Chondrocyte (in vitro differentiated cells): ENCODE measurements at regions not wholly inside any gene's neighbourhood (a gene's known extent, or its start where the extent isn't known, plus 50 kb on each side); places are given as distances from the start of the nearest gene placed in this dataset.
"Not testable (repeated sequence)": the region's sequence is repeated elsewhere in the genome, so short reads cannot be mapped to it uniquely, and the experiment has no call there.

Experiments used
- DNase-seq: peaks from one replicate; pipeline ENCODE4 v3.0.0; 2021; ENCODE audit warnings: mixed read lengths, low spot score
- H3K27ac Mint-ChIP-seq: one replicate; pipeline ENCODE4 v1.8.0; 2021; ENCODE audit warnings: mild to moderate bottlenecking, moderate library complexity, mixed read lengths; ENCODE audit not compliant: unreplicated experiment
- H3K27me3 Mint-ChIP-seq: 2 replicates; pipeline ENCODE4 v1.8.0; 2021; ENCODE audit warnings: low read depth, mixed read lengths
- H3K36me3 Mint-ChIP-seq: 2 replicates; pipeline ENCODE4 v1.8.0; 2021; ENCODE audit warnings: low read depth, mixed read lengths
- H3K4me1 Mint-ChIP-seq: 2 replicates; pipeline ENCODE4 v1.8.0; 2021; ENCODE audit warnings: low read depth, mild to moderate bottlenecking, mixed read lengths
- H3K4me3 Mint-ChIP-seq: one replicate; pipeline ENCODE4 v1.8.0; 2021; ENCODE audit warnings: mild to moderate bottlenecking, moderate library complexity, mixed read lengths; ENCODE audit not compliant: unreplicated experiment
- H3K9me3 Mint-ChIP-seq: 2 replicates; pipeline ENCODE4 v1.8.0; 2021; ENCODE audit warnings: low read depth, mixed read lengths
- TF ChIP-seq, protein P1 (sequence below): fragments of 200-600 bp; sonication (generic); IDR thresholded peaks from 2 replicates; pipeline ENCODE4 v1.5.0; 2021; ENCODE audit warnings: antibody characterized with exemption, mild to moderate bottlenecking, moderate library complexity

DNA sequence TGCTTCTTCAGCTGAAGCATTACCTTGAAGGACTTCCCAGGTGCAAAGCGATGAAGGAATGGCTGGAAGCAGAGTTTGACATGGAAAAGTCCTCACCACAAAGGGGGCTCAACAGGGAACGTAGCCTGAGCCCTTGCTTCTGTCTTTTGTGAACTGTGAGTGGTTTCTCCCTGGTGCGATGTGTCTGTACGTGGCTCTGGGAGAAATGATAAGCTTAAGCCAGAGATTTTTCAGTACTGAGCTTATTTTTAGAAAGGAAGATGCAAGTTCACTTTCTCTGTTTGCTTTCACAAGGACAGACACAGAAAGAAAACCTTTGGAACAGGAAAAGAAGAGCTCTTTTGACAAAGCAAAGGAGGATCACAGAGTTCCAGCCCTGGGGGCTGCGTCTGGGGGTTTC lies 79.4 kb downstream of the DACT2 start:
- H3K27ac Mint-ChIP-seq: no peak overlapping the region
- H3K9me3 Mint-ChIP-seq: no peaks in the 10 kb centered on the region
- H3K27me3 Mint-ChIP-seq: peaks cover 7% of the 10 kb centered on the region

DNA sequence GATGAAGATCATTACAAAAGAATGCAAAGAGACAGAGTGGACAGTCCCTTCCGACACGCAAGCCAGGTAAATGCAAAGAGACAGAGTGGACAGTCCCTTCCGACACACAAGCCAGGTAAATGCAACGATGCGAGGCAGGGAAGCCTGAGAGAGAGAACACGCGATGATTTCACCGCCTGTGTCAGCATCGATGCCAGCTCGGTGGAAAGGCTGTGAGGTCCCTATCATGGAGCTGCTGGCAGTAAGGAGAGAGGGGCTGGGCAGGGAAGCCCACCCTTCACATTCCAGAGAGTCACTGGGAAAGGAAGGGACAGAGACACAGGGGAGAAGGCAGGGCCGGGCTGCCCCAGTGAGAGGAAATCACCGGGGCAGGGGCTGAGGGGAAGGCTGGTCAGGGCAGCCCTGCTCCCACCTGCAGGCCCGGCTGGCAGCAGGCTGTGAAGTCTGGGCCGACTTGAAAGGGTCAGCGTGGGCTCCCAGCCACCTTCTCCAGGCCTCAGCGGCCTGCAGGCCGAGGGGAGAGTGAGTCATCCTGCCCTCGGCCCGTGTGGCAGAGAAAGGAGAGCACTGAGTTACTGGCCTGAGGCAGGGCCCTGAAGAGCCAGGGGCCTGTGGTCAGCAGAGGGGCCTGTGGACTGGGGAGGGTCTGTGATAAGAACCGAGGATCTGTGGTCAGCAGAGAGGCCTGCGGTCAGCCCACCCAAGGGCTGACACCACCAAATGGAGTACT lies 80.4 kb downstream of the DACT2 start:
- H3K27ac Mint-ChIP-seq: peak overlapping the region; percentile 20
- DNase-seq: no peak

More for the DNA sequence above, 79.4 kb downstream of the DACT2 start:
- Mint-ChIP-seq H3K4me1 (peaks cover 27% of the 10 kb centered on the region), H3K4me3 (no peak overlapping the region), H3K36me3 (no peaks in the 10 kb centered on the region)
- no peak for DNase-seq
- TF ChIP-seq, protein P1, sequence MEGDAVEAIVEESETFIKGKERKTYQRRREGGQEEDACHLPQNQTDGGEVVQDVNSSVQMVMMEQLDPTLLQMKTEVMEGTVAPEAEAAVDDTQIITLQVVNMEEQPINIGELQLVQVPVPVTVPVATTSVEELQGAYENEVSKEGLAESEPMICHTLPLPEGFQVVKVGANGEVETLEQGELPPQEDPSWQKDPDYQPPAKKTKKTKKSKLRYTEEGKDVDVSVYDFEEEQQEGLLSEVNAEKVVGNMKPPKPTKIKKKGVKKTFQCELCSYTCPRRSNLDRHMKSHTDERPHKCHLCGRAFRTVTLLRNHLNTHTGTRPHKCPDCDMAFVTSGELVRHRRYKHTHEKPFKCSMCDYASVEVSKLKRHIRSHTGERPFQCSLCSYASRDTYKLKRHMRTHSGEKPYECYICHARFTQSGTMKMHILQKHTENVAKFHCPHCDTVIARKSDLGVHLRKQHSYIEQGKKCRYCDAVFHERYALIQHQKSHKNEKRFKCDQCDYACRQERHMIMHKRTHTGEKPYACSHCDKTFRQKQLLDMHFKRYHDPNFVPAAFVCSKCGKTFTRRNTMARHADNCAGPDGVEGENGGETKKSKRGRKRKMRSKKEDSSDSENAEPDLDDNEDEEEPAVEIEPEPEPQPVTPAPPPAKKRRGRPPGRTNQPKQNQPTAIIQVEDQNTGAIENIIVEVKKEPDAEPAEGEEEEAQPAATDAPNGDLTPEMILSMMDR: no peak

DNA sequence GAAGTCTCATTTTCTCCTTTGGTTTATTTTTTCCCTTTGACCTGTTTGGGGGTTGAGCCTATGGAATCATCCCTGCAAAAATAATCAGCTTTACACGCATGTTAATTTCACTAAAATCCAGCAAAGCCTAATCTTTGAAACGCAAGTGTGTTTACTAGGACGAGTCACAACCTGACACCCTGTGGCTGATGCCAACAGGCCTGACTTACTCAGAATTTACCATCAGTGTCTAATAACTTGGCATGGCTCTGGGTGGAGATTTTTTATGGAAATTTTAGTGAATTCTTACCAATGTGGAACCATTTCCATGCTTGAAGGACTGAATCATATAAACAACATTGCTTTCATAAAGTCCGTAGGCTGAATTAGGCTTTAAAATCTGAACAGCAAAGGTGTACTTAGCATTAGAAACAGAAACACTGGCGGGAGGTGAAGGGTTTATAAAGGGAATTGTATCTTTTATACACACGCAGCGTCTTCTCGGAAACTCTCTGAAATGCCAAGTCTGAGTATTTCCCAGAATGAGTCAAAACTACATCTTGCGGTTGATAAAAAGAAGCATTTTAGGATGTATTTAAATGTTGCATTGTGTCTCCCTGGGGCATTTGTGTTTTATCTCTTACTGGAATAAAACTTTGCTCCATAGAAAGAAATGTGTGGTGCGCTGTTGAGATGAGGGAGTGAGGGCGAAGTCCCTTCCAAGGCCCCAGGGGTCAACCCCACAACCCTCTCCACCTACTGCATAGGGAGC lies 81.2 kb downstream of the DACT2 start:
- H3K4me1 Mint-ChIP-seq: peaks cover 27% of the 10 kb centered on the region
- H3K27me3 Mint-ChIP-seq: peaks cover 5% of the 10 kb centered on the region
- no peaks in the 10 kb centered on the region for H3K36me3 Mint-ChIP-seq
- no peak overlapping the region for H3K4me3 Mint-ChIP-seq
- DNase-seq: no peak
- TF ChIP-seq, protein P1: no peak
- no peak overlapping the region for H3K27ac Mint-ChIP-seq
- H3K9me3 Mint-ChIP-seq: no peaks in the 10 kb centered on the region

More for the DNA sequence above, 80.4 kb downstream of the DACT2 start:
- H3K4me3 Mint-ChIP-seq: no peak overlapping the region
- H3K4me1 Mint-ChIP-seq: peaks cover 27% of the 10 kb centered on the region
- TF ChIP-seq, protein P1: no peak
- H3K36me3 Mint-ChIP-seq: no peaks in the 10 kb centered on the region
- H3K27me3 Mint-ChIP-seq: peaks cover 7% of the 10 kb centered on the region
- H3K9me3 Mint-ChIP-seq: no peaks in the 10 kb centered on the region

DNA sequence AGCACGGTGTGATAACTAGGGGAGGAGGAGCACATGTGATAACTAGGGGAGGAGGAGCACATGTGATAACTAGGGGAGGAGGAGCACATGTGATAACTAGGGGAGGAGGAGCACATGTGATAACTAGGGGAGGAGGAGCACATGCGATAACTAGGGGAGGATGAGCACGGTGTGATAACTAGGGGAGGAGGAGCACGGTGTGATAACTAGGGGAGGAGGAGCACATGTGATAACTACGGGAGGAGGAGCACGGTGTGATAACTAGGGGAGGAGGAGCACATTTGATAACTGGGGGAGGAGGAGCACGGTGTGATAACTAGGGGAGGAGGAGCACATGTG lies 85.7 kb downstream of the DACT2 start:
- not testable (repeated sequence) for H3K27ac Mint-ChIP-seq, H3K4me1 Mint-ChIP-seq, H3K27me3 Mint-ChIP-seq, DNase-seq, H3K36me3 Mint-ChIP-seq, H3K4me3 Mint-ChIP-seq, H3K9me3 Mint-ChIP-seq

DNA sequence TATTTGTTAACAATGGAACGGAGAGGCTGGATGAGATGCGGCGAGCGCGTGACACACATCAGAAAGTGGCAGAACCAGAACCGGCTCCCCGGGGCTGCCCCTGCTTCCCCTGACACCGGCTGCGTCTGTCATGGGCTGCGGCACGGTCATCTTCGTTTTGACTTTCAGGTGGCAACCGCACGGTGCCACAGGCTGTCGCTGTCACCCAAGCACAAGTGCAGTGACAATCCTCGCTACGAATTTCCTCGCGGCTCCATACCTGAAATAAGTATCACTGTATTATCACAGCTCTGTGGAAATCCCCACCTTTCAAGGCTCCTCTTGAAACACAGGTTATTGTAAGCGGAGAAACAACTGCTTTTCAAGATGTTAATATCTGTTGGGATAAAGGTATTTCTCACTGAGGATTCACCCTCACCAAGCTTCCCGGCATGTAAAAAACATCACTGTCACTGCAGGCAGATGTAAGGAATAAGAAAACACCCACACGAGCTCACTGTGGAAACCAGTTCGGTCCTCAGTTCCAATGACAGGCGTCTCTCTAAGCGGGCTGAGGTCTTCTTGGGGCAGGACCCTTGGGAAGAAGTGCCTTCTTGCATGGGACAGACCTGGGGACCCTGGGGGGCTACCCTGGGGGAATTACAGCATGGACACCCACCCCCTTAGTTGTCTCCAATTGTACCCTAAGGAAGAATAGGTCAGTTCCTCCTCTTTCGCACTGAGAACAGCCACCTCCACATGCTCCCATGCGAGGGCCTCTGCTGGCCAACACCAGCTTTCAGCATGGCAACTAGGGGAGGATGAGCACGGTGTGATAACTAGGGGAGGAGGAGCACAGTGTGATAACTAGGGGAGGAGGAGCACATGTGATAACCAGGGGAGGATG lies 86.3 kb downstream of the DACT2 start:
- no peaks in the 10 kb centered on the region for H3K9me3 Mint-ChIP-seq
- peaks cover under 1% of the 10 kb centered on the region for H3K4me1 Mint-ChIP-seq
- H3K36me3 Mint-ChIP-seq: peaks cover 1% of the 10 kb centered on the region
- TF ChIP-seq, protein P1: peak; percentile 45
- no peak overlapping the region for H3K27ac Mint-ChIP-seq
- no peak for DNase-seq
- H3K27me3 Mint-ChIP-seq: peaks cover 11% of the 10 kb centered on the region
- no peak overlapping the region for H3K4me3 Mint-ChIP-seq
